ENCODE measurements at regions not wholly inside any gene's neighbourhood (a gene's known extent, or its start where the extent isn't known, plus 50 kb on each side); places are given as distances from the start of the nearest gene placed in this dataset.

GRCh38 chr4:23241408-23241807, 548.7 kb downstream of the GBA3 start:
- Histone ChIP-seq H3K79me2 (ENCODE audit: insufficient read depth, low read length) (no peaks in the 10 kb centered on the region), H3K27me3 (ENCODE audit: control insufficient read depth in 1 of 2, insufficient read depth in 2 of 2, low read length in 2 of 2) (no peaks in the 10 kb centered on the region), H3K36me3 (replicated peaks in 1 of 2; ENCODE audit: control insufficient read depth in 1 of 2, insufficient read depth in 2 of 2, low read length in 2 of 2) (no peaks in the 10 kb centered on the region), H3K27ac (ENCODE audit: extremely low read length, insufficient read depth, low read length) (no peak overlapping the region), H3K4me1 (ENCODE audit: insufficient read depth, low read length) (no peaks in the 10 kb centered on the region), H3K4me3 (replicated peaks in 1 of 3; ENCODE audit: insufficient read depth in 1 of 3, low read depth in 2 of 3, low read length in 3 of 3) (no peak overlapping the region), H4K20me1 (ENCODE audit: insufficient read depth, low read length) (no peaks in the 10 kb centered on the region), H2AFZ (ENCODE audit: low read length) (no peak overlapping the region), H3K9me3 (ENCODE audit: low read length) (no peaks in the 10 kb centered on the region), H3K9ac (ENCODE audit: insufficient read depth, low read depth, low read length) (no peak overlapping the region), H3K4me2 (ENCODE audit: low read depth, low read length) (no peak overlapping the region)
- intact Hi-C loops (cut with micrococcal nuclease; ENCODE audit: unreplicated experiment) (no loop called here), in situ Hi-C loops (cut with HindIII; ENCODE audit: extremely low pct_ligation_motif_present, low pct_unique_long_range_greater_than_20kb) (no loop called here)
- FAIRE-seq = no peak
- 23% methylated on average over 5 of the region's 5 CpGs for WGBS (ENCODE audit: low lambda C conversion rate)
- no peak for ATAC-seq
- no TSS peak for BruUV-seq (replicated peaks)
- CTCF ChIA-PET (ENCODE audit: low intra/inter-chr PET ratio, low total read pairs) = no interaction called here
- POLR2A ChIA-PET = no interaction called here
- DNase-seq (ENCODE audit: low spot score) = no peak
- TF ChIP-seq ELF4 (CRISPR knock-in tag; IDR thresholded peaks at IDR 0.05; ENCODE audit: borderline replicate concordance) (no peak), MTF2 (CRISPR knock-in tag; IDR thresholded peaks at IDR 0.05; ENCODE audit: borderline replicate concordance) (no peak), ZBTB40 (IDR thresholded peaks at IDR 0.05) (no peak), ZBTB40 (CRISPR knock-in tag; IDR thresholded peaks at IDR 0.05) (no peak), AHDC1 (CRISPR knock-in tag; IDR thresholded peaks at IDR 0.05; ENCODE audit: borderline replicate concordance) (no peak), FOSL1 (CRISPR knock-in tag; IDR thresholded peaks at IDR 0.05; ENCODE audit: borderline replicate concordance) (no peak), ZNF816 (CRISPR knock-in tag; IDR thresholded peaks at IDR 0.05; ENCODE audit: borderline replicate concordance) (no peak), SNAPC5 (CRISPR knock-in tag; IDR thresholded peaks at IDR 0.05; ENCODE audit: borderline replicate concordance) (no peak), ZNF775 (CRISPR knock-in tag; IDR thresholded peaks at IDR 0.05; ENCODE audit: borderline replicate concordance) (no peak), MBD4 (IDR thresholded peaks at IDR 0.05; ENCODE audit: borderline replicate concordance, low read length) (no peak), ZNF747 (CRISPR knock-in tag; IDR thresholded peaks at IDR 0.05; ENCODE audit: borderline replicate concordance) (no peak)

Measured in HepG2 (cell line).